IMR-90 (cell line): ENCODE measurements at regions not wholly inside any gene's neighbourhood (a gene's known extent, or its start where the extent isn't known, plus 50 kb on each side); places are given as distances from the start of the nearest gene placed in this dataset.

Source experiments
- ATAC-seq: fragments of 200-7000 bp; cut with Tn5 transposase; 2 replicates; pipeline ENCODE4 v1.9.1; 2020; ENCODE audit warnings: low read depth, mild to moderate bottlenecking, moderate library complexity
- BruUV-seq: library from RNA; stranded (reverse); fragments of 400-500 nt; replicated peaks from 2 replicates; lab custom pipeline; 2021; lab: Mats Ljungman, UMichigan
- CTCF ChIA-PET: fragments of 300-600 bp; formaldehyde crosslinking; extraction: SDS; loops from one replicate; lab custom pipeline; 2021; ENCODE audit warnings: antibody characterized with exemption; lab: Yijun Ruan, JAX
- POLR2A ChIA-PET: fragments of 300-600 bp; sonication (Branson Sonifier 250); formaldehyde crosslinking; loops from one replicate; lab custom pipeline; 2022; ENCODE audit warnings: antibody characterized with exemption; ENCODE audit not compliant: unreplicated experiment; lab: Charles Lee
- DNase-seq: peaks from one replicate; pipeline ENCODE4 v3.0.0; 2013
- H2AFZ ChIP-seq: replicated peaks from 2 replicates; pipeline ENCODE3; 2013; ENCODE audit warnings: low read length, mild to moderate bottlenecking; ENCODE audit not compliant: poor library complexity
- H2AK5ac ChIP-seq: 2 replicates; pipeline ENCODE4 v1.6.1; 2013; ENCODE audit warnings: low read depth, low read length, inconsistent platforms
- H2AK9ac ChIP-seq: replicated peaks from 2 replicates; pipeline ENCODE3; 2013; ENCODE audit warnings: mild to moderate bottlenecking, low read depth, low read length, moderate library complexity; ENCODE audit not compliant: poor library complexity
- H2BK120ac ChIP-seq: 2 replicates; pipeline ENCODE4 v1.6.1; 2013; ENCODE audit warnings: low read depth, low read length, inconsistent platforms
- H2BK15ac ChIP-seq: 3 replicates; pipeline ENCODE4 v1.6.1; 2013; ENCODE audit warnings: low read depth, low read length, inconsistent platforms
- H2BK20ac ChIP-seq: 2 replicates; pipeline ENCODE4 v1.6.1; 2013; ENCODE audit warnings: low read depth, mild to moderate bottlenecking, inconsistent platforms, low read length, moderate library complexity
- H2BK5ac ChIP-seq: 2 replicates; pipeline ENCODE4 v1.6.1; 2013; ENCODE audit warnings: mild to moderate bottlenecking, low read depth, low read length, inconsistent platforms; ENCODE audit not compliant: poor library complexity, severe bottlenecking
- H3K14ac ChIP-seq: replicated peaks from 2 replicates; pipeline ENCODE4 v1.6.1; 2013; ENCODE audit warnings: low read depth, low read length, inconsistent platforms
- H3K18ac ChIP-seq: 2 replicates; pipeline ENCODE4 v1.6.1; 2013; ENCODE audit warnings: low read depth, low read length, control low read depth
- H3K23ac ChIP-seq: 2 replicates; pipeline ENCODE4 v1.6.1; 2013; ENCODE audit warnings: low read depth, low read length, inconsistent platforms
- H3K27ac ChIP-seq: 2 replicates; pipeline ENCODE4 v1.5.1; 2013; ENCODE audit warnings: mild to moderate bottlenecking, control low read depth, low read length; ENCODE audit not compliant: insufficient read depth
- H3K27me3 ChIP-seq: 2 replicates; pipeline ENCODE4 v1.6.1; 2013; ENCODE audit warnings: low read length; ENCODE audit not compliant: control insufficient read depth, insufficient read depth
- H3K36me3 ChIP-seq: 2 replicates; pipeline ENCODE4 v1.6.1; 2013; ENCODE audit warnings: low read length, mixed read lengths; ENCODE audit not compliant: control insufficient read depth, insufficient read depth
- H3K4ac ChIP-seq: 2 replicates; pipeline ENCODE4 v1.6.1; 2013; ENCODE audit warnings: low read depth, low read length, inconsistent platforms
- H3K4me1 ChIP-seq: 2 replicates; pipeline ENCODE4 v1.6.1; 2013; ENCODE audit warnings: low read length, mixed read lengths; ENCODE audit not compliant: control insufficient read depth, insufficient read depth
- H3K4me2 ChIP-seq: 2 replicates; pipeline ENCODE4 v1.6.1; 2013; ENCODE audit warnings: low read depth, mild to moderate bottlenecking, control low read depth, low read length, moderate library complexity
- H3K4me3 ChIP-seq: 2 replicates; pipeline ENCODE4 v1.5.1; 2013; ENCODE audit warnings: low read depth, mild to moderate bottlenecking, control low read depth, low read length, moderate library complexity; ENCODE audit not compliant: insufficient read depth
- H3K56ac ChIP-seq: 2 replicates; pipeline ENCODE4 v1.6.1; 2013; ENCODE audit warnings: low read length, inconsistent platforms; ENCODE audit not compliant: insufficient read depth; ENCODE audit errors: extremely low read depth
- H3K79me1 ChIP-seq, 2 experiments: 2 replicates each; pipeline ENCODE4 v1.6.1; 2013; ENCODE audit warnings: low read length in 2 of 2, inconsistent platforms in 1 of 2, low read depth in 1 of 2
- H3K9ac ChIP-seq: 2 replicates; pipeline ENCODE4 v1.6.1; 2013; ENCODE audit warnings: low read depth, low read length, control low read depth
- H3K9me1 ChIP-seq: 2 replicates; pipeline ENCODE4 v1.6.1; 2013; ENCODE audit warnings: low read length, inconsistent platforms; ENCODE audit not compliant: insufficient read depth
- H3K9me3 ChIP-seq: 2 replicates; pipeline ENCODE4 v1.6.1; 2013; ENCODE audit warnings: low read length; ENCODE audit not compliant: control insufficient read depth, insufficient read depth
- H4K20me1 ChIP-seq: 2 replicates; pipeline ENCODE4 v1.6.1; 2013; ENCODE audit warnings: low read length, inconsistent platforms; ENCODE audit not compliant: insufficient read depth
- H4K5ac ChIP-seq: 2 replicates; pipeline ENCODE4 v1.6.1; 2013; ENCODE audit warnings: mild to moderate bottlenecking, low read depth, low read length, control low read depth
- H4K8ac ChIP-seq, 2 experiments: 2 replicates each; pipeline ENCODE4 v1.6.1; 2013; ENCODE audit warnings: low read depth in 2 of 2, low read length in 2 of 2, control low read depth in 1 of 2, inconsistent platforms in 1 of 2
- H4K91ac ChIP-seq: 2 replicates; pipeline ENCODE4 v1.6.1; 2013; ENCODE audit warnings: low read depth, low read length, inconsistent platforms; ENCODE audit not compliant: insufficient read depth
- ELK1 ChIP-seq: fragments of 150-350 bp; IDR thresholded peaks from 2 replicates; pipeline ENCODE4 v1.6.1; 2016; ENCODE audit warnings: low read depth, mild to moderate bottlenecking, low read length, moderate library complexity, borderline replicate concordance
- FOS ChIP-seq: fragments of 150-350 bp; IDR thresholded peaks from 2 replicates; pipeline ENCODE4 v1.6.1; 2016; ENCODE audit warnings: low read depth, low read length
- RAD21 ChIP-seq: IDR thresholded peaks from 2 replicates; pipeline ENCODE4 v1.6.1; 2012; ENCODE audit warnings: low read length, improper control_type of control experiment
- SMC3 ChIP-seq: fragments of 150-350 bp; IDR thresholded peaks from 2 replicates; pipeline ENCODE4 v1.6.1; 2016; ENCODE audit warnings: low read depth, mild to moderate bottlenecking, antibody characterized with exemption, low read length, moderate library complexity
- WGBS, 2 experiments: methylation state at CpG; one replicate each; pipeline versions ENCODE4 v1.1.5 to v1.1.7; 2013; ENCODE audit warnings: missing lambda C conversion rate in 2 of 2; ENCODE audit not compliant: insufficient read length in 1 of 2; ENCODE audit errors: extremely low coverage in 2 of 2; 5-methylcytosine and 5-hydroxymethylcytosine counted together
- dilution Hi-C: fragments of 300-500 bp; cut with HindIII; formaldehyde crosslinking; loops from one replicate; pipeline ENCODE4 v1.14.3; 2018; ENCODE audit warnings: low sequenced_read_pairs; ENCODE audit not compliant: unreplicated experiment
- in situ Hi-C: fragments of 300-500 bp; cut with MboI; formaldehyde crosslinking; loops from 3 replicates; pipeline ENCODE4 v1.14.3; 2019; ENCODE audit warnings: low sequenced_read_pairs, inconsistent platforms, mixed read lengths
- intact Hi-C: fragments of 100-400 bp; cut with micrococcal nuclease; formaldehyde crosslinking; loops from 2 replicates; pipeline ENCODE4 v1.10.0; 2022

GRCh38 chr4:82049294-82049693, 324.5 kb downstream of the HNRNPD start:
- Histone ChIP-seq H2BK120ac (no peak overlapping the region), H3K36me3 (no peaks in the 10 kb centered on the region), H3K4me3 (no peak overlapping the region), H3K18ac (no peak overlapping the region), H3K9me1 (no peaks in the 10 kb centered on the region), H2AK5ac (no peak overlapping the region), H4K20me1 (no peaks in the 10 kb centered on the region), H3K14ac (no peak overlapping the region), H2AFZ (no peak overlapping the region), H2AK9ac (no peak overlapping the region), H3K9ac (no peak overlapping the region), H3K9me3 (no peaks in the 10 kb centered on the region), H4K5ac (no peak overlapping the region), H3K27ac (no peak overlapping the region), H3K56ac (no peak overlapping the region), H2BK15ac (no peak overlapping the region), H3K4me1 (no peaks in the 10 kb centered on the region), H3K27me3 (peaks cover 8% of the 10 kb centered on the region; the same call in 1 of the 2 replicates), H4K8ac (no peak overlapping the region), H3K79me1 (no peaks in the 10 kb centered on the region), H2BK5ac (no peak overlapping the region), H3K4me2 (no peak overlapping the region), H2BK20ac (no peak overlapping the region), H4K91ac (no peak overlapping the region), H3K4ac (no peak overlapping the region), H3K23ac (no peak overlapping the region)
- BruUV-seq: no TSS peak
- TF ChIP-seq FOS (no peak), RAD21 (no peak), ELK1 (no peak), SMC3 (no peak)
- dilution Hi-C loops: no loop called here
- ChIA-PET CTCF (no interaction called here), POLR2A (no interaction called here)
- intact Hi-C loops: no loop called here
- no CpG with 5 or more reads among the region's 1 CpG for whole genome bisulfite sequencing, 2 experiments
- in situ Hi-C loops: no loop called here
- DNase-seq (no peak), ATAC-seq (no peak)
